ENCODE measurements at regions not wholly inside any gene's neighbourhood (a gene's known extent, or its start where the extent isn't known, plus 50 kb on each side); places are given as distances from the start of the nearest gene placed in this dataset.

DNA sequence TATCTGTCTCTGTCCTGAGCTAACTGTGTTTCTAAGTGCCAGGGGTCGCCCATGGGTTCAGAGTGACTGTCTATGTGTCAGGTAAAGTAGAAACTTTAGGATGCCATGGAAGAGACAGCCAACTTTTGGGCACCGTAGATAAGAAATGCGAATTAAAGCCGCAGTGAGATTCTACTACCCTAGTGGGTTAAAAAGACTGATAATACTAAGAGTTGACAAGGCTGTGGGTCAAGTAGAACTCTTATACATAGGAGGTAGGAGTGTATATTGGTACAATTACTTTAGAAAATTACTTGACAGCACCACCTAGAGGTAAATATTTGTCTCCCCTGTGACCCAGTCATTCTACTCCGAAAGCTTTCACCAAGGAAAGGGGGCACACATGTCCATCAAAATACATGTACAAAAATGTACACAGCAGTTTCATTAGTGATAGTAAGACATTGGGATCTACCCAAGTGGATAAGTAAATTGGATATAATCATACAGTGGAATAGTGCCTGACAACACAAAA is 371.3 kb downstream of the SLC4A3 start:
- TF ChIP-seq NR2C2 (CRISPR knock-in tag; IDR thresholded peaks at IDR 0.05) = no peak
- TF ChIP-seq, protein P1, sequence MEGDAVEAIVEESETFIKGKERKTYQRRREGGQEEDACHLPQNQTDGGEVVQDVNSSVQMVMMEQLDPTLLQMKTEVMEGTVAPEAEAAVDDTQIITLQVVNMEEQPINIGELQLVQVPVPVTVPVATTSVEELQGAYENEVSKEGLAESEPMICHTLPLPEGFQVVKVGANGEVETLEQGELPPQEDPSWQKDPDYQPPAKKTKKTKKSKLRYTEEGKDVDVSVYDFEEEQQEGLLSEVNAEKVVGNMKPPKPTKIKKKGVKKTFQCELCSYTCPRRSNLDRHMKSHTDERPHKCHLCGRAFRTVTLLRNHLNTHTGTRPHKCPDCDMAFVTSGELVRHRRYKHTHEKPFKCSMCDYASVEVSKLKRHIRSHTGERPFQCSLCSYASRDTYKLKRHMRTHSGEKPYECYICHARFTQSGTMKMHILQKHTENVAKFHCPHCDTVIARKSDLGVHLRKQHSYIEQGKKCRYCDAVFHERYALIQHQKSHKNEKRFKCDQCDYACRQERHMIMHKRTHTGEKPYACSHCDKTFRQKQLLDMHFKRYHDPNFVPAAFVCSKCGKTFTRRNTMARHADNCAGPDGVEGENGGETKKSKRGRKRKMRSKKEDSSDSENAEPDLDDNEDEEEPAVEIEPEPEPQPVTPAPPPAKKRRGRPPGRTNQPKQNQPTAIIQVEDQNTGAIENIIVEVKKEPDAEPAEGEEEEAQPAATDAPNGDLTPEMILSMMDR (IDR thresholded peaks at IDR 0.05) = 0 out of 2 replicates have a peak, but pooled peaks have one; percentile 11

All from WTC11 (cell line).